Endothelial cell of umbilical vein (primary cell): ENCODE measurements at regions not wholly inside any gene's neighbourhood (a gene's known extent, or its start where the extent isn't known, plus 50 kb on each side); places are given as distances from the start of the nearest gene placed in this dataset.

ENCODE experiments used
- EZH2 ChIP-seq: IDR thresholded peaks from 2 replicates; pipeline ENCODE4 v1.6.1; 2012; ENCODE audit warnings: borderline replicate concordance, low read depth, mild to moderate bottlenecking, moderate library complexity, low read length, inconsistent platforms; ENCODE audit not compliant: severe bottlenecking
- POLR2A ChIP-seq: IDR thresholded peaks from 2 replicates; pipeline ENCODE4 v1.6.1; 2012; ENCODE audit warnings: low read depth, mild to moderate bottlenecking, control low read depth, low read length
- TF ChIP-seq, protein P1 (sequence below), 2 donors: IDR thresholded peaks; 1 replicate in 1 of 2; 2 replicates in 1 of 2; pipeline ENCODE4 v1.5.1; 2011; ENCODE audit warnings: low read length in 2 of 2, mild to moderate bottlenecking in 2 of 2, moderate library complexity in 2 of 2, control low read depth in 1 of 2, inconsistent platforms in 1 of 2, low read depth in 1 of 2; ENCODE audit not compliant: insufficient read depth in 1 of 2; ENCODE audit errors: extremely low read depth in 1 of 2

DNA sequence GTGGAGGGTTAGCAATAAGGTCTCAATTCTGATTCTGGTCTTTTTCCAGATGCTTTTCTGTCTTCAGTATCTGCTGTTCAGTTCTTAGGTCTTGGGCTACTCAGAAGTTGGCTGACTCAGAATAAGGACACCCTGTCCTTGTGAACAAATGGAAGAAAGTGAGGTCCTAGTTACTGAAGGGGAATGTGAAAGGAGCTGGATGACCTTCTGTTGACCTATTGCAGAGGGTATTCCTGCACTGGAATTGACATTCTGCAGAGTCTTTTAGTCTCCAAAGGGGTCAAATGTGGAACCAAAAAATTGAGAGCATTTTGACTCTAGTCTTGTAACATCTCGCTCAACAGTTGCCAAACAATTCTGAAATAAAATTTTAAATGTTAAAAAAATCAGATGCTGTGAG lies 63.0 kb downstream of the CCR1 start:
- TF ChIP-seq, protein P1, sequence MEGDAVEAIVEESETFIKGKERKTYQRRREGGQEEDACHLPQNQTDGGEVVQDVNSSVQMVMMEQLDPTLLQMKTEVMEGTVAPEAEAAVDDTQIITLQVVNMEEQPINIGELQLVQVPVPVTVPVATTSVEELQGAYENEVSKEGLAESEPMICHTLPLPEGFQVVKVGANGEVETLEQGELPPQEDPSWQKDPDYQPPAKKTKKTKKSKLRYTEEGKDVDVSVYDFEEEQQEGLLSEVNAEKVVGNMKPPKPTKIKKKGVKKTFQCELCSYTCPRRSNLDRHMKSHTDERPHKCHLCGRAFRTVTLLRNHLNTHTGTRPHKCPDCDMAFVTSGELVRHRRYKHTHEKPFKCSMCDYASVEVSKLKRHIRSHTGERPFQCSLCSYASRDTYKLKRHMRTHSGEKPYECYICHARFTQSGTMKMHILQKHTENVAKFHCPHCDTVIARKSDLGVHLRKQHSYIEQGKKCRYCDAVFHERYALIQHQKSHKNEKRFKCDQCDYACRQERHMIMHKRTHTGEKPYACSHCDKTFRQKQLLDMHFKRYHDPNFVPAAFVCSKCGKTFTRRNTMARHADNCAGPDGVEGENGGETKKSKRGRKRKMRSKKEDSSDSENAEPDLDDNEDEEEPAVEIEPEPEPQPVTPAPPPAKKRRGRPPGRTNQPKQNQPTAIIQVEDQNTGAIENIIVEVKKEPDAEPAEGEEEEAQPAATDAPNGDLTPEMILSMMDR (IDR thresholded peaks at IDR 0.05; ENCODE audit: extremely low read depth in 1 of 2, insufficient read depth in 1 of 2, low read depth in 1 of 2, low read length in 2 of 2), result no peak
- TF ChIP-seq POLR2A (no peak), EZH2 (no peak)
